K562 (cell line): ENCODE measurements at regions not wholly inside any gene's neighbourhood (a gene's known extent, or its start where the extent isn't known, plus 50 kb on each side); places are given as distances from the start of the nearest gene placed in this dataset.

Source experiments
- ATAC-seq: fragments of 200-7000 bp; cut with Tn5 transposase; 3 replicates; pipeline ENCODE4 v1.9.1; 2020; ENCODE audit warnings: moderate library complexity
- BruUV-seq: library from RNA; stranded (reverse); fragments of 400-500 nt; replicated peaks from 2 replicates; lab custom pipeline; 2021; lab: Mats Ljungman, UMichigan
- CTCF ChIA-PET: fragments of 300-600 bp; formaldehyde crosslinking; extraction: SDS; loops from one replicate; lab custom pipeline; 2021; ENCODE audit warnings: low intra/inter-chr PET ratio; lab: Yijun Ruan, JAX
- POLR2A ChIA-PET: fragments of 300-600, 350-650 bp; sonication (Branson Sonifier 250); formaldehyde crosslinking; extraction: SDS; loops from one replicate; lab custom pipeline; 2021; ENCODE audit warnings: antibody characterized with exemption, inconsistent platforms; lab: Yijun Ruan, JAX
- DNase-seq, 4 experiments: peaks; one replicate each; pipeline versions ENCODE4 v3.0.0 to v3.0.0-alpha.2; 2011 to 2018; ENCODE audit warnings: low spot score in 3 of 4, mixed read lengths in 3 of 4; ENCODE audit errors: extremely low read depth in 1 of 4
- FAIRE-seq: peaks from 2 replicates; lab custom pipeline; 2011; peaks lifted over from hg19 to GRCh38; lab: Jason Lieb, UNC
- H2AFZ ChIP-seq: 2 replicates; pipeline ENCODE4 v1.6.0; 2011; ENCODE audit warnings: low read depth, low read length, control low read depth, inconsistent platforms
- H3K27ac ChIP-seq: fragments of 200-600 bp; 3 replicates; pipeline ENCODE4 v1.8.0; 2011; ENCODE audit warnings: low read depth, mild to moderate bottlenecking, control low read depth, inconsistent platforms, low read length, moderate library complexity, mixed read lengths; ENCODE audit errors: extremely low read depth
- H3K27me3 ChIP-seq, 2 experiments: fragments of 300-600 bp in 1 of 2; 2 replicates in 1 of 2; 3 replicates in 1 of 2; pipeline versions ENCODE4 v1.6.0 to v1.8.0; 2011; ENCODE audit warnings: inconsistent platforms in 2 of 2, low read length in 2 of 2, mild to moderate bottlenecking in 1 of 2, mixed read lengths in 1 of 2, moderate library complexity in 1 of 2; ENCODE audit not compliant: control insufficient read depth in 2 of 2, insufficient read depth in 2 of 2
- H3K36me3 ChIP-seq: fragments of 300-600 bp; 3 replicates; pipeline ENCODE4 v1.8.0; 2011; ENCODE audit warnings: mild to moderate bottlenecking, low read length, inconsistent platforms; ENCODE audit not compliant: control insufficient read depth, insufficient read depth
- H3K4me1 ChIP-seq, 2 experiments: fragments of 200-600 bp in 1 of 2; replicated peaks in 1 of 2; 2 replicates in 1 of 2; 3 replicates in 1 of 2; pipeline versions ENCODE4 v1.5.1 to v1.8.0; 2011; ENCODE audit warnings: inconsistent platforms in 2 of 2, low read length in 2 of 2, mild to moderate bottlenecking in 1 of 2, mixed read lengths in 1 of 2, moderate library complexity in 1 of 2; ENCODE audit not compliant: control insufficient read depth in 2 of 2, insufficient read depth in 2 of 2
- H3K4me2 ChIP-seq: 2 replicates; pipeline ENCODE4 v1.6.1; 2011; ENCODE audit warnings: low read length, control low read depth, inconsistent platforms, mixed read lengths; ENCODE audit not compliant: insufficient read depth
- H3K4me3 ChIP-seq: fragments of 200-600 bp; sonication (generic), shearing (Covaris generic); 2 replicates; pipeline ENCODE4 v1.5.1; 2016; ENCODE audit warnings: control low read depth, inconsistent platforms
- H3K79me2 ChIP-seq: fragments of 200-600 bp; 3 replicates; pipeline ENCODE4 v1.8.0; 2011; ENCODE audit warnings: low read length, inconsistent platforms; ENCODE audit not compliant: control insufficient read depth, insufficient read depth
- H3K9ac ChIP-seq, 2 experiments: 2 replicates each; pipeline versions ENCODE4 v1.6.0 to v1.6.1; 2011; ENCODE audit warnings: low read depth in 2 of 2, low read length in 2 of 2, control low read depth in 1 of 2, inconsistent platforms in 1 of 2, mild to moderate bottlenecking in 1 of 2, mixed read lengths in 1 of 2; ENCODE audit not compliant: insufficient read depth in 1 of 2
- H3K9me1 ChIP-seq: one replicate; pipeline ENCODE4 v1.6.0; 2011; ENCODE audit warnings: inconsistent platforms, mild to moderate bottlenecking, low read length, moderate library complexity; ENCODE audit not compliant: control insufficient read depth, insufficient read depth
- H3K9me3 ChIP-seq: replicated peaks from 2 replicates; pipeline ENCODE4 v1.5.1; 2011; ENCODE audit warnings: low read depth, low read length, inconsistent platforms; ENCODE audit not compliant: control insufficient read depth, insufficient read depth
- H4K20me1 ChIP-seq: replicated peaks from 2 replicates; pipeline ENCODE4 v1.6.1; 2011; ENCODE audit warnings: low read length, inconsistent platforms, mixed read lengths; ENCODE audit not compliant: control insufficient read depth, insufficient read depth
- AFF1 ChIP-seq, 2 experiments: fragments of 450-650 bp; IDR thresholded peaks; 2 replicates each; pipeline ENCODE4 v1.6.1; 2018; ENCODE audit warnings: mild to moderate bottlenecking in 2 of 2, low read depth in 1 of 2; ENCODE audit not compliant: partially characterized antibody in 2 of 2
- HINFP ChIP-seq: fragments of 450-650 bp; conservative IDR thresholded peaks from 2 replicates; pipeline ENCODE4 v1.6.1; 2016; ENCODE audit warnings: missing genetic modification characterization, low read depth, mild to moderate bottlenecking, control low read depth, missing compliant biosample characterization
- HMG20B ChIP-seq: fragments of 250-450 bp; sonication (Bioruptor Pico); IDR thresholded peaks from 2 replicates; pipeline ENCODE4 v1.5.0; 2021; ENCODE audit warnings: mild to moderate bottlenecking
- HNRNPL ChIP-seq: fragments of 200-400 bp; formaldehyde crosslinking; IDR thresholded peaks from 2 replicates; pipeline ENCODE4 v1.6.1; 2017; ENCODE audit warnings: low read depth, mild to moderate bottlenecking, low read length
- IRF2 ChIP-seq: sonication (generic); formaldehyde crosslinking; IDR thresholded peaks from 2 replicates; pipeline ENCODE4 v1.8.1; 2022; ENCODE audit warnings: mild to moderate bottlenecking, missing genetic modification reagents
- RBM34 ChIP-seq: fragments of 200-400 bp; formaldehyde crosslinking; IDR thresholded peaks from 2 replicates; pipeline ENCODE4 v1.6.1; 2018; ENCODE audit warnings: low read length, borderline replicate concordance; ENCODE audit not compliant: insufficient read depth
- SRSF1 ChIP-seq: fragments of 200-400 bp; formaldehyde crosslinking; IDR thresholded peaks from 2 replicates; pipeline ENCODE4 v1.6.1; 2017; ENCODE audit warnings: mild to moderate bottlenecking, low read depth, low read length, moderate library complexity
- TBL1XR1 ChIP-seq, 2 experiments: IDR thresholded peaks; 2 replicates each; pipeline ENCODE4 v1.6.1; 2012; ENCODE audit warnings: improper control_type of control experiment in 2 of 2, low read length in 2 of 2, mild to moderate bottlenecking in 1 of 2
- ZBTB7A ChIP-seq: IDR thresholded peaks from 2 replicates; pipeline ENCODE4 v1.6.1; 2011; ENCODE audit warnings: low read depth, mild to moderate bottlenecking, low read length, moderate library complexity, borderline replicate concordance; ENCODE audit not compliant: control insufficient read depth
- ZBTB9 ChIP-seq: fragments of 450-650 bp; formaldehyde crosslinking; IDR thresholded peaks from 2 replicates; pipeline ENCODE4 v1.4.0; 2020; ENCODE audit warnings: mild to moderate bottlenecking, moderate library complexity
- ZNF280B ChIP-seq: fragments of 250-450 bp; sonication (Bioruptor Pico); IDR thresholded peaks from 2 replicates; pipeline ENCODE4 v1.5.1; 2021; ENCODE audit warnings: mild to moderate bottlenecking
- ZNF668 ChIP-seq: fragments of 250-450 bp; sonication (Bioruptor Pico); IDR thresholded peaks from 2 replicates; pipeline ENCODE4 v1.8.0; 2022; ENCODE audit warnings: mild to moderate bottlenecking, inconsistent platforms
- WGBS: fragments of 100-300 bp; shearing (Covaris generic); methylation state at CpG from one replicate; pipeline ENCODE4 v1.1.6; 2016; ENCODE audit warnings: low coverage, mixed read lengths; ENCODE audit not compliant: insufficient coverage; ENCODE audit errors: missing lambda C conversion rate; 5-methylcytosine and 5-hydroxymethylcytosine counted together
- in situ Hi-C: fragments of 300-500 bp; cut with MboI; formaldehyde crosslinking; loops from 4 replicates; pipeline ENCODE4 v1.15.0; 2018; ENCODE audit warnings: inconsistent platforms, mixed read lengths
- intact Hi-C: fragments of 100-400 bp; cut with micrococcal nuclease; formaldehyde crosslinking; loops from 2 replicates; pipeline ENCODE4 v1.14.2; 2022

GRCh38 chr6:145274083-145274482 lies 461.2 kb downstream of the EPM2A start (continued):
- TF ChIP-seq ZBTB9 (CRISPR knock-in tag) (no peak), ZNF668 (CRISPR knock-in tag) (no peak)

GRCh38 chr6:145275019-145275418 lies 460.3 kb downstream of the EPM2A start:
- in situ Hi-C loops, result no loop called here
- Histone ChIP-seq H3K4me1 (no peaks in the 10 kb centered on the region), H4K20me1 (no peaks in the 10 kb centered on the region), H3K9me1 (no peaks in the 10 kb centered on the region), H3K9ac (no peak overlapping the region), H2AFZ (no peak overlapping the region), H3K36me3 (no peaks in the 10 kb centered on the region), H3K27ac (no peak overlapping the region), H3K79me2 (no peaks in the 10 kb centered on the region), H3K4me3 (no peak overlapping the region), H3K4me2 (no peak overlapping the region), H3K9me3 (0 out of 2 replicates have a peak, but pooled peaks cover 2% of the 10 kb centered on the region), H3K27me3 (no peaks in the 10 kb centered on the region)
- no peak for FAIRE-seq
- ATAC-seq, result no peak
- intact Hi-C loops, result no loop called here
- WGBS, result 0% methylated on average over 6 of the region's 6 CpGs
- POLR2A ChIA-PET, result interaction anchor here (0.6 kb wide), 1 partner anchor 118 kb away, joined by 3 read pairs; no protein-coding TSS in a partner anchor
- CTCF ChIA-PET, result no interaction called here
- no peak for DNase-seq
- TF ChIP-seq RBM34, result no peak
- no peak for TF ChIP-seq ZBTB7A
- no peak for TF ChIP-seq ZNF280B (CRISPR knock-in tag)
- no peak for TF ChIP-seq SRSF1
- no peak for TF ChIP-seq HINFP (tag)
- no peak for TF ChIP-seq AFF1 (IDR thresholded peaks at IDR 0.05; ENCODE audit: low read depth in 1 of 2, partially characterized antibody in 2 of 2)
- no peak for TF ChIP-seq HMG20B
- TF ChIP-seq TBL1XR1 (IDR thresholded peaks at IDR 0.05; ENCODE audit: low read length in 2 of 2), result no peak
- no peak for TF ChIP-seq IRF2 (CRISPR knock-in tag)
- no peak for TF ChIP-seq HNRNPL
- no TSS peak for BruUV-seq
